T-helper 1 cell (primary cell): ENCODE measurements at regions not wholly inside any gene's neighbourhood (a gene's known extent, or its start where the extent isn't known, plus 50 kb on each side); places are given as distances from the start of the nearest gene placed in this dataset.

Experiments
- DNase-seq, 5 donors: peaks; one replicate each; pipeline ENCODE4 v3.0.0-alpha.2; 2012 to 2020

GRCh38 chr9:2317591-2317990 is 302.4 kb downstream of the SMARCA2 start:
- no peak for DNase-seq

- DNase-seq: no peak
Observed at GRCh38 chr9:2319421-2319820, 302.2 kb upstream of the VLDLR start.

GRCh38 chr9:2320114-2320513 is 301.5 kb upstream of the VLDLR start:
- no peak for DNase-seq

- no peak for DNase-seq
Observed at GRCh38 chr9:2320632-2321031, 301.0 kb upstream of the VLDLR start.

GRCh38 chr9:2321523-2322148 is 300.0 kb upstream of the VLDLR start:
- DNase-seq: no peak

GRCh38 chr9:2324742-2325141 is 296.8 kb upstream of the VLDLR start:
- DNase-seq: no peak

GRCh38 chr9:2332663-2333062 is 288.9 kb upstream of the VLDLR start:
- DNase-seq: no peak

- DNase-seq: no peak
Observed at GRCh38 chr9:2335260-2335659, 286.3 kb upstream of the VLDLR start.

- DNase-seq: no peak
Observed at GRCh38 chr9:2336055-2336454, 285.5 kb upstream of the VLDLR start.

- no peak for DNase-seq
Observed at GRCh38 chr9:2337131-2337530, 284.5 kb upstream of the VLDLR start.

GRCh38 chr9:2337627-2338026 is 284.0 kb upstream of the VLDLR start:
- no peak for DNase-seq

GRCh38 chr9:2338777-2339365 is 282.7 kb upstream of the VLDLR start:
- no peak for DNase-seq

GRCh38 chr9:2339416-2339815 is 282.2 kb upstream of the VLDLR start:
- DNase-seq: no peak

GRCh38 chr9:2340046-2340760 is 281.4 kb upstream of the VLDLR start:
- no peak for DNase-seq

GRCh38 chr9:2341126-2341525 is 280.5 kb upstream of the VLDLR start:
- DNase-seq: no peak

- DNase-seq: no peak
Observed at GRCh38 chr9:2341956-2342355, 279.6 kb upstream of the VLDLR start.

GRCh38 chr9:2343756-2344155 is 277.8 kb upstream of the VLDLR start:
- DNase-seq: no peak

GRCh38 chr9:2344436-2344835 is 277.2 kb upstream of the VLDLR start:
- DNase-seq: no peak

- DNase-seq: no peak
Observed at GRCh38 chr9:2345013-2345412, 276.6 kb upstream of the VLDLR start.

- DNase-seq: no peak
Observed at GRCh38 chr9:2346277-2346913, 275.2 kb upstream of the VLDLR start.

GRCh38 chr9:2351324-2351723 is 270.3 kb upstream of the VLDLR start:
- no peak for DNase-seq

GRCh38 chr9:2354216-2354615 is 267.4 kb upstream of the VLDLR start:
- no peak for DNase-seq

GRCh38 chr9:2354856-2355696 is 266.5 kb upstream of the VLDLR start:
- no peak for DNase-seq
